Middle frontal gyrus (tissue), 1 donor: ENCODE measurements at regions not wholly inside any gene's neighbourhood (a gene's known extent, or its start where the extent isn't known, plus 50 kb on each side); places are given as distances from the start of the nearest gene placed in this dataset.
"Not testable (repeated sequence)": the region's sequence is repeated elsewhere in the genome, so short reads cannot be mapped to it uniquely, and the experiment has no call there.

Experiments used
- DNase-seq: peaks from one replicate; pipeline ENCODE4 v3.0.0-alpha.2; 2015; ENCODE audit warnings: low spot score; ENCODE audit errors: extremely low spot score

DNA sequence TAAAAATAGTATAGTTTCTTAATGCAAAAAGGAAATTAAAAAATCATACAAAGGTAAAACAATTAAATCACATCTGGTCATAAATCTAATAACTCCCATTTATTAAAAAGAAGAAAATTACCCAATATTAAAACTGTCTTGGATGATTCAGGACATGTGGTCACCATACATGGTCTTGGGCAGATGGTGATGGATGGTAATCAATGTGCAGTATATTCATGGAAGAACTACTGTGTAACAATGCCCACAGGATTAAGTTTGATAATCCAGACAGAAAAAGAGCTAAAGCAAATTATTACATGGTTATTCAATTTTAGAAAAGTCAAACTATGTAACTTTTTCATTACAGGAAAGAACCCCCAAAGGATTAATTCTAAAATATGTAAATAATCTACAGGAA lies 480.6 kb downstream of the QKI start:
- no peak for DNase-seq

DNA sequence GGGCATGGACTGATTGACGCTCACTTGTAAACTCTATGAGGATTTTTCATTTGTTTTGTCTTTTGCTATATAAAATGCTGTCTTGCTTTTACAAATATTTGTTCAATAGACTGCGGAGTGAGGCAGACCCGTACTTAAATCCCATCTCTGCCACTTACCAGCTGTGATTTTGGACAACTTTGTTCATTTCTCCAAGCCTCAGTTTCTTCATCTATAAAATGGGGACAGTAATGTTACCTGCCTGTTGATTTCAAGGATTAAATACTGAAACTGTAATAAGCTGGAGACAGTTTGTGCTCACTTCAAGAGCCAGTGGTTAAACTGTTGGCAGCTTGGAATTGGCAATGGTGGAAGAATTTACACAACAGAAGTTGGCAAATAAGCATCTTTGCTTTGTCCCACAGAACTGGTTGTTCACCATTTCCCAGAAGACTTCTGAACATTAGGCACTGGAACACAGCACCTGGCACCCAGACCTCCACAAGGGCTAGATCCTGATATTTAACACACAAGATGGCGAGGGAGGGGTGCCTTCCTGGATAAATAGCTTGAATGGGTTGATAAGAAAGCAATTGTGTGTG lies 479.2 kb downstream of the QKI start:
- DNase-seq, result no peak

DNA sequence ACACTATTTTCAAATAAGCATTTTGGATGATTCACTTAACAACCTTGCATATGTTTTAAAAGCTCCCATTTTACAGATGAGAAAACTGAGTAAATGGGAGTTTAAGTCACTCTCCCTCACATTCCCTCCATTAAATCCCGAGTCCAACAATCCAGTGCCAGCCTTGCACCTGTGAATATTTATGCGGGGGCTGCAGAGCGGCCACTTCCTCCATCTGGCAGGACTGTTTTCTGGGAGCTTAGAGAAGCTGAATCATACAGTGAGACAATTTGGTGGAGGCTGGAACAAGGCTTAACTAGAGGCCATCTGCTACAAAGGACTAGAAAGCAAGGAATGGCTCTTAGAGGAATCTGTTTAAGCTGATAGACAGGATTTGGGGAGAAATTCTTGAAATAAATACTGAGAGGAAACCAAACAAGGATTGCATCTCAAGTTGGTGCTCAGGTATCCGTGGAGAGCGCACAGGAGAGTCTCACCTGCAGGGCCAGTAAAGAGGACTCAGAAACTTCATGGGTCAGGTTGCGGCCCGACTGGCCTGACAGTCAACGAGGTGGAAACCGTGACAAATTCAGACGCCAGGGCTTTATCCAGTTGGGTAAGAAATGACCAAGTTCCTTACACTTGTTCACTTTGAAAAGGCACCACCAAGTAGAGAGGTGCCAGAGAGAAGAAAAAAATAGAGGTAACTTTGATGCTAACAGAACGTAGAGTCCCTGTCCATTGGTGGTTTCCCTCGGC lies 478.5 kb downstream of the QKI start:
- DNase-seq, result peak; percentile 15

DNA sequence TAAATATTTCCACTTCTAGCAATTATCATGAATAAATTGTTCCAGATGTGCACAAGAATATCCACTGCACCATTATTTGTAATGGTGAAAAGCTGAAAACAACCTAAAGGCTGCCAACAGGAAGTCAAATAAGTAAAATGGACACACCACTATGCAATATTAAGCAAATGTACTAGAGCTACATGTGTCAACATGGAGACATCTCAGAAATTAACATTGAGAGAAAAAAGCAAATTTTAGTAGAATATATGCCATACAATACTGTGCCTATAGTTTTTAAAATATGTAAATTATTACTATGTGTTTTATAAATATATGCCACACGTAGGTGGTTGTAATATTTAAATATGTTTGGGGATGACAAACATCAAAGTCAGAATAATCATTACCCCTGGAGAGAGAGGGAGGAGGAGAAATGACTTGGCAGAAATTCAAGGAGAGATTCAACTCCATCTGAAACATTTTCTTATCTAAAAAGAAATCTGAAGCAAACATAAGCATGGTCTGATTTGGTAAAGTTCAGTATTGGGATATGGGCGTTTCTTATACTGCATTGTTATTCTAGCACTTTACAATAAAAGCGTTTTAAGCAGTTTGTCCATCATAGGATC lies 475.5 kb downstream of the QKI start:
- no peak for DNase-seq

DNA sequence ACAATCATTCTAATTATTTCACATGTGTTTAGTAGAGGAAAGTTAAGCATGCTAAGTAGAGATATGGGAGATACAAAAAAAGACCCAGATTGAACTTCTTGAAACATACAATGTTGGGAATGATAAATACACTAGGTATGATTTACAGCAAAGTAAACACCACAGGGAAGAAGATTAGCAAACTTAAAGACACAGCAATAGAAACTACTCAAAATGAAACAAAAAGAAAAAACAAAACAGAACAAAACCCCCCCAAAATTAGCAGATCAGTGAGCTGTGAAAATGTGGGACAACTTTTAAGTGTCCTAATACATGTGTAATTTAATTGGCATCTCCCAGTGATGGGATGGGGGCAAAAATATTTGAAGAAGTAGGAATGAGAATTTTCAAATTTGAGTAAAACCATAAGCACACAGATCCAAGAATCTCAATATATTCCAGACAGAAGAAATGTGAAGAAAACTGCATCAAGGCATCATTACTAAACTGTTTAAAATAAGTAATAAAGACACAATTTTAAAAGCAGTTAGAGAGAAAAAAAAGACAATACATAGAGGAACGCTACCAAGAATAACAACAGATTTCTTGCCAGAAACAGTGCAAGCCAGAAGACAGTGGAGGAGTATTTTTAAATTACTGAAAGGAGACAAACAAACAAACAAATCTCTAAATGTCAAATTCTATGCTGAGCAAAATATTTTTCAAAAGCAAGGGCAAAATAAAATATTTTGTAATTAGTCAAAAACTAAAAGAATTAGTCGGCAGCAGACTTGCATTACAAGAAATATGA lies 473.7 kb downstream of the QKI start:
- no peak for DNase-seq

DNA sequence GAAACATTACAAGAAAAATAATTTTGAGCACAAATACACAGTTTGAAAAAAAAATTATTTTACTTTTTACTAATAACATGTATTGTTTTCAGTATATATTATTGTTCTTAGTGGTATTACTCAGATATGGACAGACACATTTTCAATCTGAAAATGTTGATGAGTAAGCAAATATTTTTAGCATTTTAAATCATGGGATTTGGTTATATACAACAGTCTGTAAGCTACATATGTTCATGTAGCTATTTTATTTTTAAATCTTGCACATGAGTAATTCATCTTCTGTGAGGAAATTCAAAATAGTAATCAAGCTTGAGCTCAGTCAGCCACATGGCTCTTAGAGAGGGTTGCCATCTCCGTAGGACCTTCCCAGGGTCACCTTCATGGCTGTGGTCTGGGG lies 471.9 kb downstream of the QKI start:
- no peak for DNase-seq

DNA sequence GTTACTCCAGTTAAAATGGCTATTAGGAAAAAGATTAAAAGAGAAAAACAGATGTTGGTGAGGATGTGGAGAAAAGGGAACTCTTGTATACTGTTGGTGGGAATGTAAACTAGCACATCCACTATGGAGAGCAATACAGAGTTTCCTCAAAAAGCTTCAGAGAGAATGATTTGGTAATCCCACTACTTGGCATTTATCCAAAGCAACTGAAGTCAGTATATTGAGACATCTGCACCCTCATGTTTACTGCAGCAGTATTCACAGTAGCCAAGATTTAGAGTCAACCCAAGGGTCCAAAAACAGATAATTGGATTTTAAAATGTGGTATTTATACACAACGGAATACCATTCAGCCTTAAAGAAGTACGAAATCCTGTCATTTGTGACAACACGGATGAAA lies 469.5 kb downstream of the QKI start:
- DNase-seq, result no peak

DNA sequence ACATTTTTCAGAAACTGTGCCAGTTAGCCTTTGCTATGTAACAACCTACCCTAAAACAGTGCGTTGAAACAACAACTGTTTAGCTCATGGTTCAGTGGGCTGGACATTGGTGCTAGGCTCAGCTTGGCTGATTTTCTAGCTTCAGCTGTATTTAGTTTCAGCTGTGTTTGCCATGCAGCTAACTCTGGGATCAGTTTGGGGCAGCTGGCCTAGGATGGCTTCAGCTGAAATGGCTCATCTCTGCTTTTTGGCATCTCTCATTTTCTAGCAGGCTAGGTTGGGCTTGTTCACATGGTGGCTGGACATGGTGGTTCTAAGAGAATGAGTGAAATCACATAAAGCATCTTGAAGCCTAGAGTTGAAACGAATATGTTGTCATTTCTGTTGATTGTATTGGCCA lies 464.2 kb downstream of the QKI start:
- no peak for DNase-seq

DNA sequence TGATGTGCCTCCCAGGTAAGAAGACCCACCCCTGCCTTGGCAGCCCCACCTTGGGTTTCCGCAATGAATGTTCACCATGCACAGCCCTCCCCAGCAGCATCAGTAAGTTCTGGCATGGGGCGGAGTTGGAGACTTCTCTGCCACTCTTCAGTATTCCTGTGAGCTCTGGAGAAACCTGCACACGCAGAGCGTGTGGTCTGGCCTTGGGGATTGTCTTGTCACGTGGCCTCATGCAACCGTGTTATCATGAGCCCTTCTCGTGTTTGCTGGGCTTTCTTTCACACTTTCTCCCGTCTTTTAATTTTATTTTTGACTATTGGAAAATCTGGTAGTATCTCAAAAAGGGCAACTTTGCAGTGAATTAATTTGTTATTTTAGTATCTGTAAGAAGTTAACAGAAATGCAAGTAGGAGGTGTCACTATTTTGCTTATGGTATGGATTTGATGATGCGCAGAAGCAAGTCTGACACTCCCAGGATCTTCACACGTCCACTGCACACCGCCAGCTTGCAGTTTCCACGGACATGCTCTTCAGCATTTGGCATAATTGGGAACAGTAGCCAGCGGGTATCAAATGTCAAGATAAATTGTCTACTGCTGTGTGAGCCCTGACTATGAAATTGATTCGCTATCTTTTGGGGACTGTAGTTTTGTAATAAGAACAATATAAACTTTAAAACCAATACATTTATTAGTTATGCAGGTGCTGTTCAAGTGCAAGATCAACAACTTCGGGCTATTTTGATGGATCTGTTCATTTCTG lies 463.5 kb downstream of the QKI start:
- no peak for DNase-seq

DNA sequence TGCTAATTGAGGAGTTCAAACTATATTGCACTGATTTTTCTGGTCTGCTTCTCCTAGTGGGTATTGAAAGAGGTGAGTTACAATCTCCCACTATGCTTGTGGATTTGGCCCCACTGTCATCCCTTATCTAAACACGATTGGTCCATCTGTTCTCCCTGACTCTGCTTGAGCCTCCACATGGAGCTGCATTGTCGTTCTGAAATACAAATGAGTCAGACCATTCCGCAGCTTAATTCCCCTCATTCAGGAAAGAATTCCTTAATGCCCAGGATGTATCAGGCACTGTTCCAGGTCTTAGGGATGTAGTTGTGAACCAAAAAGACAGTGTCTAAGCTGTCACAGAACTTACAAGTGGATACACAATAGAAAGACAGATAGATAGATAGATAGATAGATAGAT lies 461.9 kb downstream of the QKI start:
- DNase-seq, result no peak

DNA sequence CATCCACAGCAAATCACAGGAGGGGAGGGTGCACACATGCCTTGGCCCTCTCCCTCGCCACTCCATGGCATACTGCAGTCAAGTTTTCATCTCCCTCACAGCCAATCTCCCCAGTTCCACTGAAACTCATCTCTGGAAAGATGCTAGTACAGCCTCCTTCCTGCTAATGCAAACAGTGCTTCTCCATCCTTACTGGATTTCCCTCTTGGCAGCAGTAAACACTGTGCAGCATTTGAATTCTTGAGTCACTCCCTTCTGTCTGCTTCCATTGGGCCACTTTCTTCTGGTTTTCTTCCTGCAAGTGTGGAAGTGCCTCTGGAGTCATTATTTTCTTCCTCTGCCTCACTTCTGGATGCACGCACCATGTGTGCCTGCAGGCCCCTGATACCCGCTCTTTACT lies 460.3 kb downstream of the QKI start:
- no peak for DNase-seq

DNA sequence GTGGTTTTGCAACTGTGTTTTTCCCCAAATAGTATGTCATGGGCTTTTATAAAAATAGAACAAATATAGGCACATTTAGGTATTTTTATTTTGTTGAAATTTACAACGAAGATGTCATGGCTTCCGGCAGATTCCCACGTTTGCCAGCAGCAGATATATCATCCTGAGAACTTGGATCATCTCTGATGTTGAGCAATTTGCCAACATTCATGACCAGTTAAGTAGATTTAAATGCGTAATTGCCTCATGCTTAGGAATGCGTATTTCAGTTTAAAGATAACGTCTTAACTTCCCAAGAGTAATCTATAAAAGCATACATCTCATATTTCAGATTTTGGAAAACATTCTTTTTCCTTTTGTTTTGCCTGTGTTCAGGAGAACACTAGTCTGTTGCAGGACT lies 457.8 kb downstream of the QKI start:
- no peak for DNase-seq

DNA sequence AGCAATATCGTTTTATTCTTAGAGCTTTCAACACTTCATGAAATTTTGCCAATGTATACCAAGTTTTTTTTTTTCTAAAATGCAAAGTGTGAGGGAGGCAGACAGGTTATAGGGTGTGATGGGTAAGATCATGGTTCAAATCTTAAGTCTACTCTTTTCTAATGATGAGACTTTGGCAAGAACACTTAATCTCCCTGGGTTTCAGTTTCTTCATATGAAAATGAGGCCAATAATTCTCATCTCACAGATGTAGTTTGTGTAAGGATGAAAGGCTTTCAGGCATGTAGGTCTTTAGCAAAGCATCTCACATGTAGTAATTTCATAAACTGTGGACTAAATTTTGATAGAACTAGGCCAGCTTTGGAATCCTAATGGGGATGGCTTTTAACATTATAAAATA lies 457.1 kb downstream of the QKI start:
- DNase-seq, result no peak

DNA sequence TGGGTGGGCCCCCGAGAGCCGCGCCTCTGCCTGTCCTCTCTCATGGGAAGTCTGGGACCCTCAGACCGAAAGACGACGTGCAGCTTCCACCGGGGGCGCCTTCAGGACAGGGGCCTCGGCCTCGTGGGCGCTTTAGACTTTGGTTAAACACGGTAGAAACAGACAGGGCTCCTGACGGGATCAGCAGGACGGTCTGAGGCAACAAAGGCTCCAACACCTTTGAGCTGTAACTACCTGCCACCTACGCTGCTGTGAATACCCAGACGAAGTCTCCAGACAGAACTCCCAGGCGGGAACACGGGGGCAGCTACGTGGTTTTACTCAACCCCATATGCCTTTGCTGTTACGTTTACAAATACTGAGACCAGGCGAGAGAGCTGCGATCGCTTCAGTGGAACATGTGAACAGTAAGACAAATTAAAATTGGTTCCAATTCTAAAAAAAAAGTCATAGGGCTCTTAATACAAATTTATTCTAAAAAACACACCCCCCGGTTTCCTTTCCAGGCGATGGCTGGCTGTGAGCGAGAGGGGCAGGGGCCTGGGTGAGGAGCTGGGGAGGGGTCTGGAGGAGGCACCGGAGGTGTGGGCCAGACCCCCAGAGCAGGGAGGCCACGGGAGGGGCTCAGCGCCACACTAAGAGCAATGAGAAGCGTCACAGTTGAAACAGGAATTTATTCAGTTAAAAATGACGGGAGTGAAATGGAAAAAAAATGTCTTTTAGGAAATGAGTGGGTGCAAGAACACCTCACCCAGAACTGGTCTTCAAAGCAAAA lies 453.2 kb downstream of the QKI start:
- no peak for DNase-seq

DNA sequence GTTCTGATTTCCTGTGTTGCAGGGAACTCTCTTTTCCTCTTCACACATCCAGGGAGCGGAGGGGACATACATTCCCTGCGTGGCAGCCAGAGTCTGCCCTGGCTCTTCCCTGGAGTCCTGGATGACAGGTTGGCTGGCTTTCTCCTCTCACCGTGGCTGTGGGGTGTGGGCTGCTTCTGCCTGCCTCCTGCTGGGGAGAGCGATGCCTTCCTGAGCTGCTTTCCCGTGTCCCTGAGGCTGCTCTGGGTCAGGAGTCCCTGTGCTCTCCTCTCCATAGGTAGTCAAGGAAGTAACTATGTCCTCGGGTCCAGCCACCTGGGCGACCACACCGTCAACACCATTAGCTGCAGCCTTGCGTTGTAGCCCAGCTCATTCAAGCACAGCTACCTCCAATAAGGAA lies 451.7 kb downstream of the QKI start:
- DNase-seq, result no peak

DNA sequence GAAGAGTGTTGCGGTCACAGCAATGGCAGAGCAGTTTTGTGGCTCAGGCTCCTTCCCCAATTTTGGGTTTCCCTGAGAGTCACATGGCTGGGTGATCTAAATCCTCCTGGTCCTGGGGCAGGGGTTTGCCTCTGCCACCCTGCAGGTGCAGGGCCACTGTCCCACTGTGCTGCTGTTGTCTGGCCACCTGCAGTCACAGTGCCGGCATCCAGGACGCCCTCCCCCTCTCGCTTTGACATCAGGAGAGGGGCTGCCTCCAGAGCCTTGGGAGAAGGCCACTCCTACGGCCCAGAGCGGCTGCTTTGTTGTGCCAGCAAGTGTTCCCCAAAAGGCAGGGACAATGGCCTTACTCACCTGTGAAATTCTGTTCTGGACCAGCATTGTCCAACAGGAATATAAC lies 449.0 kb downstream of the QKI start:
- DNase-seq, result no peak

DNA sequence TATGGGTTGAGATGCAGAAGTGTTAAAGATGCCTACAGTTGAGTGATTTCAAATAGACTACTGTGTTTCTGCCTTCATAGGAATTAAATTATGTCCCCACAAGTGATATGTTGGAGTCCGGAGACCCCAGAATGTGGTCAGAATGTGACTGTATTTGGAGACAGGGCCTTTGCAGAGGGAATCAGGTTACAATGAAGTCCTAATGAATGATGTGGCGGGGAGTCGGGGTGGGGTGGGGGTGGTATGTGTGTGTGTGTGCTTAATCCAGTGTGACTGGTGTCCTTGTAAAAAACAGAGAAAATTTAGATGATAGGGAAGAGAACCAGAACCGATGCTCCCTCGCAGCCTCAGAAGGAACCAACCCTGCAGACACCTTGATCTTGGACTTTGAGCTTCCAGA lies 448.2 kb downstream of the QKI start:
- no peak for DNase-seq

DNA sequence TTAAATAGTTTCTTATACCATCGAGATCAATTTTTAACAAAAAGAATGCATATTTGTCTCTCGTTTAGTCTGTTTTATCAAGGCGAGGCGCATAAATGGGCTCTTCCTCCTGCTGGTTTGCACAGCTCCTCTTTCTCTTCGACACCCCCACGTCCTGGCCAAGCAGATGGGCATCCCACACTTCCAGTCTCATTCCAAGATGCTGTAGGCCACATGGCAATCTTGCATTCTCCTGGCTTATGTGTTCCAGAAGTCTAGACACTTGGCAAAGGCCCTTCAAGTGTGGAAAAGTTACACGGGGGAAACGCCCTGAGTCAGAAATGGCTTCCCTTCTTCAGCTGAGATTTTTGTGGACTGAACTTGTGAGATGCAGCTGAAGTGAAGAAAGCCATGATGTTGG lies 447.1 kb downstream of the QKI start:
- peak; percentile 66 for DNase-seq

DNA sequence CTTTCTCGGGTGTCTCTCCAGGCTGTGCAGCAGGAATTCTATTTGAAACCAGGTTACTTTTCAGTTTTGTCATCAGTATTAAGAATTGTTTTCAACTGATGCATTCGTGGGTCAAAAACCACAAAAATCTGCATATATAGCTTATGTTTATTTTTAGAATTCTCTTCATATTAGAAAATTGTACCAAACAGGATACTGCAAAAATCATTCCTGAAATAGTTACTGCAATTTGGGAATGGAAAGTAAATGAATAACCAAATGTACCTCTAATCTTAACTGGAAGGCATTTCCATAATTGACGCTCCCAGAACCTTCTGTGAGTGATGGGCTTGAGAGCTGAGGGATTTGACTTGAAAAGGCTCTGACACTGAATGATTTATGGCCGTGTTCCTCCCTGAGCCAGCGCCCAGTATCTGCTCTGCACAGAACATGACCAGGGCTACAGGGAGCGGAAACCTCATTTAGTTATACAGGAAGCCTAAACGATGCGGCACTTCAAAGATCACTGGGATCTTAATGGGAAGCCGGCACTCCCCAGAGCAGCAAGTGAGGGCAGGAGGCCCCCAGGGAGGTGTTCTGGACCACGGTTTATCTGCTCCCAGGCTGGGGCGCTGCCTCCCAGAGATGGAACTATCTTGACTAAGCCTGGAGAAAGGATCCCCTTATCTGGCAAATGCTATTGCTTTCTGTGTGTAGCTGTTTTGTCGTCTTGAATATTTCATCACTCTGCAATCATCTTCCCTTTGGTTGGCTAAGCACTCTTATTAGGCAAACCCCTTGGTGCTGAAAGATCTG lies 446.0 kb downstream of the QKI start:
- DNase-seq, result no peak

DNA sequence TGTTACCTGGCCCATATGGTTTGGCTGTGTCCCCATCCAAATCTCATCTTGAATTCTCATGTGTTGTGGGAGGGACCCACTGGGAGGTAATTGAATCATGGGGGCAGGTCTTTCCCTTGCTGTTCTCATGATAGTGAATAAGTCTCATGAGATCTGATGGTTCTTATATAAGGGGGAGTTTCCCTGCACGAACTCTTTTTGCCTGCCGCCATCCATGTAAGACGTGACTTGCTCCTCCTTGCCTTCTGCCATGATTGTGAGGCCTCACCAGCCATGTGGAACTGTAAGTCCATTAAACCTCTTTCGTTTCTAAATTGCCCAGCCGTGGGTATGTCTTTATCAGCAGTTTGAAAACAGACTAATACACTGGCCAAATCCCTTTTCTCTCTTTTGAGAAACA lies 444.4 kb downstream of the QKI start:
- not testable (repeated sequence) for DNase-seq
